Muscle of leg (tissue), 3 donors: ENCODE measurements at regions not wholly inside any gene's neighbourhood (a gene's known extent, or its start where the extent isn't known, plus 50 kb on each side); places are given as distances from the start of the nearest gene placed in this dataset.
A peak's percentile ranks its signal among the peaks of the same experiment; 100 is the strongest.

Experiments used
- DNase-seq: peaks from one replicate; pipeline ENCODE4 v3.0.0; 2013
- H3K27ac ChIP-seq: one replicate; pipeline ENCODE4 v1.5.1; 2013; ENCODE audit warnings: mild to moderate bottlenecking, low read length, control low read depth
- H3K27me3 ChIP-seq: one replicate; pipeline ENCODE4 v1.6.1; 2013; ENCODE audit warnings: low read length; ENCODE audit not compliant: control insufficient read depth, insufficient read depth
- H3K36me3 ChIP-seq: one replicate; pipeline ENCODE4 v1.6.1; 2013; ENCODE audit warnings: low read length; ENCODE audit not compliant: control insufficient read depth, insufficient read depth
- H3K4me1 ChIP-seq: one replicate; pipeline ENCODE4 v1.6.1; 2013; ENCODE audit warnings: low read length; ENCODE audit not compliant: control insufficient read depth, insufficient read depth
- H3K4me3 ChIP-seq: one replicate; pipeline ENCODE4 v1.5.1; 2013; ENCODE audit warnings: low read length, control low read depth
- H3K9me3 ChIP-seq: replicated peaks from 2 replicates; pipeline ENCODE4 v1.6.1; 2013; ENCODE audit warnings: low read depth, low read length; ENCODE audit not compliant: control insufficient read depth
- WGBS: methylation state at CpG from one replicate; pipeline ENCODE4 v1.1.5; 2013; ENCODE audit warnings: missing lambda C conversion rate; ENCODE audit not compliant: insufficient coverage; 5-methylcytosine and 5-hydroxymethylcytosine counted together

- Histone ChIP-seq H3K9me3 (peaks cover 4% of the 10 kb centered on the region), H3K27me3 (no peaks in the 10 kb centered on the region), H3K4me1 (no peaks in the 10 kb centered on the region), H3K36me3 (no peaks in the 10 kb centered on the region), H3K27ac (no peak overlapping the region), H3K4me3 (no peak overlapping the region)
- WGBS: 100% methylated on average over 1 of the region's 2 CpGs
- no peak for DNase-seq
Observed at GRCh38 chr4:34880246-34880645, 1364.1 kb downstream of the ARAP2 start.

- Histone ChIP-seq H3K27me3 (no peaks in the 10 kb centered on the region), H3K4me1 (no peaks in the 10 kb centered on the region), H3K9me3 (no peaks in the 10 kb centered on the region), H3K4me3 (no peak overlapping the region), H3K27ac (no peak overlapping the region), H3K36me3 (no peaks in the 10 kb centered on the region)
- WGBS: no CpG with 5 or more reads among the region's 1 CpG
- DNase-seq: no peak
Observed at GRCh38 chr4:34891892-34892291, 1352.4 kb downstream of the ARAP2 start.

GRCh38 chr4:34893382-34893781, 1350.9 kb downstream of the ARAP2 start:
- Histone ChIP-seq H3K27ac (no peak overlapping the region), H3K4me1 (no peaks in the 10 kb centered on the region), H3K27me3 (no peaks in the 10 kb centered on the region), H3K36me3 (no peaks in the 10 kb centered on the region), H3K4me3 (no peak overlapping the region), H3K9me3 (no peaks in the 10 kb centered on the region)
- DNase-seq: no peak
- WGBS: no CpG with 5 or more reads among the region's 3 CpGs

GRCh38 chr4:34920032-34920431, 1324.3 kb downstream of the ARAP2 start:
- no peaks in the 10 kb centered on the region for H3K4me1 ChIP-seq
- DNase-seq: no peak
- no peaks in the 10 kb centered on the region for H3K36me3 ChIP-seq
- H3K27ac ChIP-seq: no peak overlapping the region
- 60% methylated on average over 2 of the region's 2 CpGs for WGBS
- no peaks in the 10 kb centered on the region for H3K9me3 ChIP-seq
- no peak overlapping the region for H3K4me3 ChIP-seq
- H3K27me3 ChIP-seq: no peaks in the 10 kb centered on the region

- Histone ChIP-seq H3K27me3 (no peaks in the 10 kb centered on the region), H3K9me3 (no peaks in the 10 kb centered on the region), H3K4me3 (no peak overlapping the region), H3K36me3 (no peaks in the 10 kb centered on the region), H3K4me1 (no peaks in the 10 kb centered on the region), H3K27ac (no peak overlapping the region)
- DNase-seq: no peak
- WGBS: no CpG with 5 or more reads among the region's 3 CpGs
Observed at GRCh38 chr4:34921391-34921790, 1322.9 kb downstream of the ARAP2 start.

- H3K4me1 ChIP-seq: no peaks in the 10 kb centered on the region
- WGBS: 80% methylated on average over 1 of the region's 2 CpGs
- H3K27me3 ChIP-seq: no peaks in the 10 kb centered on the region
- no peak overlapping the region for H3K4me3 ChIP-seq
- H3K27ac ChIP-seq: no peak overlapping the region
- no peak for DNase-seq
- H3K9me3 ChIP-seq: no peaks in the 10 kb centered on the region
- H3K36me3 ChIP-seq: no peaks in the 10 kb centered on the region
Observed at GRCh38 chr4:34922325-34922724, 1322.0 kb downstream of the ARAP2 start.

GRCh38 chr4:34932591-34932990, 1311.7 kb downstream of the ARAP2 start:
- WGBS: no CpG with 5 or more reads among the region's 5 CpGs
- no peaks in the 10 kb centered on the region for H3K4me1 ChIP-seq
- no peak overlapping the region for H3K4me3 ChIP-seq
- H3K27me3 ChIP-seq: no peaks in the 10 kb centered on the region
- no peaks in the 10 kb centered on the region for H3K36me3 ChIP-seq
- H3K9me3 ChIP-seq: no peaks in the 10 kb centered on the region
- DNase-seq: no peak
- no peak overlapping the region for H3K27ac ChIP-seq

- no peak overlapping the region for H3K4me3 ChIP-seq
- no peaks in the 10 kb centered on the region for H3K9me3 ChIP-seq
- no peaks in the 10 kb centered on the region for H3K27me3 ChIP-seq
- no CpG with 5 or more reads among the region's 1 CpG for WGBS
- no peaks in the 10 kb centered on the region for H3K4me1 ChIP-seq
- no peak for DNase-seq
- H3K27ac ChIP-seq: no peak overlapping the region
- H3K36me3 ChIP-seq: no peaks in the 10 kb centered on the region
Observed at GRCh38 chr4:34935739-34936138, 1308.6 kb downstream of the ARAP2 start.

GRCh38 chr4:34939073-34939472, 1305.2 kb downstream of the ARAP2 start:
- DNase-seq: no peak
- Histone ChIP-seq H3K4me3 (no peak overlapping the region), H3K9me3 (no peaks in the 10 kb centered on the region), H3K27me3 (no peaks in the 10 kb centered on the region), H3K27ac (no peak overlapping the region), H3K4me1 (no peaks in the 10 kb centered on the region), H3K36me3 (no peaks in the 10 kb centered on the region)
- WGBS: 86% methylated on average over 11 of the region's 14 CpGs

- Histone ChIP-seq H3K4me3 (no peak overlapping the region), H3K4me1 (no peaks in the 10 kb centered on the region), H3K27ac (no peak overlapping the region), H3K36me3 (no peaks in the 10 kb centered on the region), H3K27me3 (no peaks in the 10 kb centered on the region), H3K9me3 (no peaks in the 10 kb centered on the region)
- WGBS: no CpG with 5 or more reads among the region's 2 CpGs
- DNase-seq: no peak
Observed at GRCh38 chr4:34943741-34944386, 1300.5 kb downstream of the ARAP2 start.

- peak; percentile 82 for DNase-seq
Observed at GRCh38 chr4:34950926-34951325, 1293.4 kb downstream of the ARAP2 start.

More at GRCh38 chr4:34950926-34951325, 1293.4 kb downstream of the ARAP2 start:
- Histone ChIP-seq H3K36me3 (no peaks in the 10 kb centered on the region), H3K27ac (no peak overlapping the region), H3K4me1 (no peaks in the 10 kb centered on the region), H3K9me3 (no peaks in the 10 kb centered on the region), H3K4me3 (no peak overlapping the region), H3K27me3 (no peaks in the 10 kb centered on the region)
- WGBS: no CpG with 5 or more reads among the region's 2 CpGs
